ENCODE measurements at regions not wholly inside any gene's neighbourhood (a gene's known extent, or its start where the extent isn't known, plus 50 kb on each side); places are given as distances from the start of the nearest gene placed in this dataset.

- TF ChIP-seq, protein P1, sequence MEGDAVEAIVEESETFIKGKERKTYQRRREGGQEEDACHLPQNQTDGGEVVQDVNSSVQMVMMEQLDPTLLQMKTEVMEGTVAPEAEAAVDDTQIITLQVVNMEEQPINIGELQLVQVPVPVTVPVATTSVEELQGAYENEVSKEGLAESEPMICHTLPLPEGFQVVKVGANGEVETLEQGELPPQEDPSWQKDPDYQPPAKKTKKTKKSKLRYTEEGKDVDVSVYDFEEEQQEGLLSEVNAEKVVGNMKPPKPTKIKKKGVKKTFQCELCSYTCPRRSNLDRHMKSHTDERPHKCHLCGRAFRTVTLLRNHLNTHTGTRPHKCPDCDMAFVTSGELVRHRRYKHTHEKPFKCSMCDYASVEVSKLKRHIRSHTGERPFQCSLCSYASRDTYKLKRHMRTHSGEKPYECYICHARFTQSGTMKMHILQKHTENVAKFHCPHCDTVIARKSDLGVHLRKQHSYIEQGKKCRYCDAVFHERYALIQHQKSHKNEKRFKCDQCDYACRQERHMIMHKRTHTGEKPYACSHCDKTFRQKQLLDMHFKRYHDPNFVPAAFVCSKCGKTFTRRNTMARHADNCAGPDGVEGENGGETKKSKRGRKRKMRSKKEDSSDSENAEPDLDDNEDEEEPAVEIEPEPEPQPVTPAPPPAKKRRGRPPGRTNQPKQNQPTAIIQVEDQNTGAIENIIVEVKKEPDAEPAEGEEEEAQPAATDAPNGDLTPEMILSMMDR (conservative IDR thresholded peaks at IDR 0.05 in 1 of 2, IDR thresholded peaks at IDR 0.05 in 1 of 2; ENCODE audit: low read depth in 1 of 2, low read length in 2 of 2), result no peak
- TF ChIP-seq EZH2 (IDR thresholded peaks at IDR 0.05; ENCODE audit: low read length, missing control alignments), result no peak
Observed at GRCh38 chr6:14837435-14837834, 408.4 kb upstream of the JARID2 start.
